HG02943 (cell line): ENCODE measurements at regions not wholly inside any gene's neighbourhood (a gene's known extent, or its start where the extent isn't known, plus 50 kb on each side); places are given as distances from the start of the nearest gene placed in this dataset.

Experiments
- ATAC-seq: cut with Tn5 transposase; IDR thresholded peaks from one replicate; pipeline ENCODE4 v1.9.1; 2021; ENCODE audit warnings: mild to moderate bottlenecking, low read depth, moderate library complexity; ENCODE audit not compliant: unreplicated experiment

GRCh38 chr7:67729771-67730170, 733.1 kb downstream of the TYW1 start:
- ATAC-seq, result no peak

GRCh38 chr7:67731704-67732103, 735.1 kb downstream of the TYW1 start:
- ATAC-seq, result no peak

- ATAC-seq, result no peak
Observed at GRCh38 chr7:67732898-67733297, 736.3 kb downstream of the TYW1 start.

GRCh38 chr7:67738145-67738544, 741.5 kb downstream of the TYW1 start:
- ATAC-seq, result no peak

- ATAC-seq, result no peak
Observed at GRCh38 chr7:67738958-67739357, 742.3 kb downstream of the TYW1 start.

- ATAC-seq, result no peak
Observed at GRCh38 chr7:67743501-67743900, 746.9 kb downstream of the TYW1 start.

GRCh38 chr7:67752227-67752626, 755.6 kb downstream of the TYW1 start:
- no peak for ATAC-seq

GRCh38 chr7:67753891-67754290, 757.3 kb downstream of the TYW1 start:
- ATAC-seq, result no peak

- no peak for ATAC-seq
Observed at GRCh38 chr7:67754651-67755050, 758.0 kb downstream of the TYW1 start.

GRCh38 chr7:67758551-67758950, 761.9 kb downstream of the TYW1 start:
- ATAC-seq, result no peak

- no peak for ATAC-seq
Observed at GRCh38 chr7:67760971-67761370, 764.3 kb downstream of the TYW1 start.

- no peak for ATAC-seq
Observed at GRCh38 chr7:67762516-67762915, 765.9 kb downstream of the TYW1 start.

- no peak for ATAC-seq
Observed at GRCh38 chr7:67764289-67764688, 767.7 kb downstream of the TYW1 start.

GRCh38 chr7:67765481-67766175, 769.0 kb downstream of the TYW1 start:
- no peak for ATAC-seq

- ATAC-seq, result no peak
Observed at GRCh38 chr7:67766906-67767410, 770.3 kb downstream of the TYW1 start.

- ATAC-seq, result no peak
Observed at GRCh38 chr7:67771846-67772605, 775.4 kb downstream of the TYW1 start.

GRCh38 chr7:67773081-67773480, 776.4 kb downstream of the TYW1 start:
- ATAC-seq, result no peak

GRCh38 chr7:67777119-67777518, 780.5 kb downstream of the TYW1 start:
- no peak for ATAC-seq

- ATAC-seq, result no peak
Observed at GRCh38 chr7:67781841-67782240, 785.2 kb downstream of the TYW1 start.

- ATAC-seq, result no peak
Observed at GRCh38 chr7:67786021-67786420, 789.4 kb downstream of the TYW1 start.

GRCh38 chr7:67788669-67789068, 792.0 kb downstream of the TYW1 start:
- ATAC-seq, result no peak

- ATAC-seq, result no peak
Observed at GRCh38 chr7:67791918-67792317, 795.3 kb downstream of the TYW1 start.
